Natural killer cell (primary cell): ENCODE measurements at regions not wholly inside any gene's neighbourhood (a gene's known extent, or its start where the extent isn't known, plus 50 kb on each side); places are given as distances from the start of the nearest gene placed in this dataset.

Experiments
- ATAC-seq, 3 donors: fragments of 150-1000 bp in 2 of 3; fragments of 200-7000 bp in 1 of 3; cut with Tn5 transposase; 1 replicate in 1 of 3; 2 replicates in 2 of 3; pipeline ENCODE4 v1.10.0; 2021; ENCODE audit warnings: mild to moderate bottlenecking in 2 of 3, moderate library complexity in 2 of 3
- DNase-seq, 2 donors: peaks; one replicate each; pipeline versions ENCODE4 v3.0.0 to v3.0.0-alpha.2; 2013 to 2021; ENCODE audit warnings: mixed read lengths in 1 of 2
- H3K27ac ChIP-seq: one replicate; pipeline ENCODE4 v1.5.1; 2013; ENCODE audit warnings: mild to moderate bottlenecking, low read length
- H3K27me3 ChIP-seq: one replicate; pipeline ENCODE4 v1.6.1; 2013; ENCODE audit warnings: low read length; ENCODE audit not compliant: control insufficient read depth, insufficient read depth
- H3K36me3 ChIP-seq: one replicate; pipeline ENCODE4 v1.6.1; 2013; ENCODE audit warnings: low read length; ENCODE audit not compliant: control insufficient read depth, insufficient read depth
- H3K4me1 ChIP-seq: one replicate; pipeline ENCODE4 v1.6.1; 2013; ENCODE audit warnings: low read length; ENCODE audit not compliant: control insufficient read depth, insufficient read depth
- H3K4me3 ChIP-seq: one replicate; pipeline ENCODE4 v1.5.1; 2013; ENCODE audit warnings: low read length
- H3K9me3 ChIP-seq: one replicate; pipeline ENCODE4 v1.6.1; 2013; ENCODE audit warnings: low read length; ENCODE audit not compliant: control insufficient read depth, insufficient read depth
- H3K27ac Mint-ChIP-seq, 2 donors: one replicate each; pipeline ENCODE4 v1.8.0; 2022; ENCODE audit warnings: mild to moderate bottlenecking in 2 of 2, mixed read lengths in 2 of 2, moderate library complexity in 1 of 2
- H3K27me3 Mint-ChIP-seq, 2 donors: one replicate each; pipeline ENCODE4 v1.8.0; 2022; ENCODE audit warnings: low read depth in 2 of 2, mixed read lengths in 2 of 2
- H3K36me3 Mint-ChIP-seq: one replicate; pipeline ENCODE4 v1.8.0; 2022; ENCODE audit warnings: mixed read lengths
- H3K4me1 Mint-ChIP-seq, 2 donors: one replicate each; pipeline ENCODE4 v1.8.0; 2022; ENCODE audit warnings: mixed read lengths in 2 of 2
- H3K4me3 Mint-ChIP-seq: one replicate; pipeline ENCODE4 v1.8.0; 2022; ENCODE audit warnings: mild to moderate bottlenecking, moderate library complexity, mixed read lengths
- H3K9me3 Mint-ChIP-seq, 2 donors: one replicate each; pipeline ENCODE4 v1.8.0; 2022; ENCODE audit warnings: mixed read lengths in 2 of 2
- WGBS: methylation state at CpG from one replicate; pipeline ENCODE4 v1.1.7; 2013; ENCODE audit warnings: missing lambda C conversion rate; ENCODE audit not compliant: insufficient coverage; 5-methylcytosine and 5-hydroxymethylcytosine counted together
- intact Hi-C: fragments of 100-400 bp; cut with micrococcal nuclease; formaldehyde crosslinking; loops from one replicate; pipeline ENCODE4 v1.14.2; 2022
- TF ChIP-seq, protein P1 (sequence below): fragments of 200-600 bp; IDR thresholded peaks from one replicate; pipeline ENCODE4 v1.8.0; 2022; ENCODE audit warnings: antibody characterized with exemption

DNA sequence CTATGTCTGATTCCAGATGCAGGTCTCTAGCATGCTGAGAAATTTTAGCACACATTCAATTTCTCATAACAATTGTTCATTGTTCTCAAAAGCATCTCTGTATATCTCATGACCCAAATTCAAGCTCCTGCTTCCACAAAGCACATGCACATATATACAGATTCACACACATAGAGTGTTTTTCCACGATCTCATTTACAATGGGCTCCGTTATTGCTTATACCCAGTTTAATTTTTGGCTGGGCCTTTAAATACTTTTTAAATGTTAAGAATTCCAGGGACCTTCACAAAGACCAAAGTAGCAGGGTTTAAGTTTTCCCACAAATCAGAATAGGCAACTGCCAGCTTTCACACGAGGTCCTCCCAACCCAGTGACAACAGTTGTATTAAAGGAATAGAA lies 333.5 kb upstream of the SEMA6D start:
- TF ChIP-seq, protein P1, sequence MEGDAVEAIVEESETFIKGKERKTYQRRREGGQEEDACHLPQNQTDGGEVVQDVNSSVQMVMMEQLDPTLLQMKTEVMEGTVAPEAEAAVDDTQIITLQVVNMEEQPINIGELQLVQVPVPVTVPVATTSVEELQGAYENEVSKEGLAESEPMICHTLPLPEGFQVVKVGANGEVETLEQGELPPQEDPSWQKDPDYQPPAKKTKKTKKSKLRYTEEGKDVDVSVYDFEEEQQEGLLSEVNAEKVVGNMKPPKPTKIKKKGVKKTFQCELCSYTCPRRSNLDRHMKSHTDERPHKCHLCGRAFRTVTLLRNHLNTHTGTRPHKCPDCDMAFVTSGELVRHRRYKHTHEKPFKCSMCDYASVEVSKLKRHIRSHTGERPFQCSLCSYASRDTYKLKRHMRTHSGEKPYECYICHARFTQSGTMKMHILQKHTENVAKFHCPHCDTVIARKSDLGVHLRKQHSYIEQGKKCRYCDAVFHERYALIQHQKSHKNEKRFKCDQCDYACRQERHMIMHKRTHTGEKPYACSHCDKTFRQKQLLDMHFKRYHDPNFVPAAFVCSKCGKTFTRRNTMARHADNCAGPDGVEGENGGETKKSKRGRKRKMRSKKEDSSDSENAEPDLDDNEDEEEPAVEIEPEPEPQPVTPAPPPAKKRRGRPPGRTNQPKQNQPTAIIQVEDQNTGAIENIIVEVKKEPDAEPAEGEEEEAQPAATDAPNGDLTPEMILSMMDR = no peak
- Mint-ChIP-seq H3K4me3 (no peak overlapping the region), H3K27ac (no peak overlapping the region), H3K4me1 (no peaks in the 10 kb centered on the region), H3K36me3 (no peaks in the 10 kb centered on the region), H3K27me3 (no peaks in the 10 kb centered on the region), H3K9me3 (peaks cover 0 to 3% of the 10 kb centered on the region in 2 donors)
- Histone ChIP-seq H3K4me3 (no peak overlapping the region), H3K4me1 (no peaks in the 10 kb centered on the region), H3K27me3 (no peaks in the 10 kb centered on the region), H3K36me3 (no peaks in the 10 kb centered on the region), H3K27ac (no peak overlapping the region), H3K9me3 (no peaks in the 10 kb centered on the region)
- DNase-seq (no peak), ATAC-seq (no peak)
- intact Hi-C loops = no loop called here
- 87% methylated on average over 3 of the region's 3 CpGs for WGBS

DNA sequence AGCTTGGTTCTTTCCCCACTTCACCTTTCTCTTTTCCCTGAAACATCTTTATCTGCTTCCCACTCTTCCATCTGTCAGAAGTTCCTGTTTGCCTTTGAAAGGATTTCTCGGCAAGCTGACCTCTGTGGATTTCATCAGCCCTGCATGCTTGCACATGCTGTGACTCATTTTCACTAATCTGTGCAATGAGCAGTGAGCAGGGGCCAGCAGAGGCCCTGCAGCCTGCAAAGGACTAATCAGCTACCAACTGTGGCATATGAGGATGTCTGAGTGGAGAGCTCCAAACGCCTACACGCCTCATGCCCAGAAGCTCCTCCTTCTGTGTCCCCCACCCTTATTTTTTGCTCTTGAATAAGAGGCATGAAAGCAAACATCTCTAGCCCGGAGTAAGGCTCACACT lies 333.0 kb upstream of the SEMA6D start:
- no peaks in the 10 kb centered on the region for H3K27me3 Mint-ChIP-seq
- WGBS = 72% methylated on average over 2 of the region's 4 CpGs
- no peaks in the 10 kb centered on the region for H3K9me3 ChIP-seq
- intact Hi-C loops = no loop called here
- no peaks in the 10 kb centered on the region for H3K36me3 ChIP-seq
- peaks cover 0 to 2% of the 10 kb centered on the region in 2 donors for H3K9me3 Mint-ChIP-seq
- no peaks in the 10 kb centered on the region for H3K4me1 ChIP-seq
- TF ChIP-seq, protein P1 = no peak
- H3K4me3 Mint-ChIP-seq = no peak overlapping the region
- no peak for ATAC-seq
- no peak overlapping the region for H3K4me3 ChIP-seq
- H3K27me3 ChIP-seq = no peaks in the 10 kb centered on the region
- no peaks in the 10 kb centered on the region for H3K4me1 Mint-ChIP-seq
- no peak overlapping the region for H3K27ac ChIP-seq
- no peaks in the 10 kb centered on the region for H3K36me3 Mint-ChIP-seq
- DNase-seq = no peak
- no peak overlapping the region for H3K27ac Mint-ChIP-seq

DNA sequence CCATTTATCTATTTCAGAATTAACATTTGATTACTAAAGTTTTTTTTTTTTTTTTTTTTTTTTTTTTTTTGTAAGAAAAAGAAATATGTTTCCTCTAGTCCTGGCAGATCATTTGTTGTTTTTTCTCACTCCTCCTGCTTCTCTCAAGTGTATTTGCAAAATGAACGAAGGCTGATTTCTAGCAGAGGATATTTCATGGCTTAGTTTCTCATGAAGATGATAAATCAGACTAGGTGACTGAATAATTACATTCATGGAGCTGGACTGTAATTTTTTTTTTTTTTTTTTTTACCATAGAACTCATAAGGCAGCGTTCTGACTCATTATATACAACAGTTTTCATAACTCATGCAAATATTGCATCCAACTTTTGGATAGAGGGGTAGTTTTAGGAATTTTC lies 332.5 kb upstream of the SEMA6D start:
- no peak for ATAC-seq
- H3K9me3 ChIP-seq = no peaks in the 10 kb centered on the region
- H3K27ac Mint-ChIP-seq = no peak overlapping the region
- DNase-seq = no peak
- no peak overlapping the region for H3K4me3 Mint-ChIP-seq
- H3K4me3 ChIP-seq = no peak overlapping the region
- WGBS = 43% methylated on average over 1 of the region's 2 CpGs
- H3K27me3 ChIP-seq = no peaks in the 10 kb centered on the region
- no peaks in the 10 kb centered on the region for H3K4me1 ChIP-seq
- no peaks in the 10 kb centered on the region for H3K36me3 ChIP-seq
- intact Hi-C loops = no loop called here
- H3K4me1 Mint-ChIP-seq = no peaks in the 10 kb centered on the region
- H3K27me3 Mint-ChIP-seq = no peaks in the 10 kb centered on the region
- H3K9me3 Mint-ChIP-seq = no peaks in the 10 kb centered on the region
- H3K27ac ChIP-seq = no peak overlapping the region
- H3K36me3 Mint-ChIP-seq = no peaks in the 10 kb centered on the region
- TF ChIP-seq, protein P1 = no peak

DNA sequence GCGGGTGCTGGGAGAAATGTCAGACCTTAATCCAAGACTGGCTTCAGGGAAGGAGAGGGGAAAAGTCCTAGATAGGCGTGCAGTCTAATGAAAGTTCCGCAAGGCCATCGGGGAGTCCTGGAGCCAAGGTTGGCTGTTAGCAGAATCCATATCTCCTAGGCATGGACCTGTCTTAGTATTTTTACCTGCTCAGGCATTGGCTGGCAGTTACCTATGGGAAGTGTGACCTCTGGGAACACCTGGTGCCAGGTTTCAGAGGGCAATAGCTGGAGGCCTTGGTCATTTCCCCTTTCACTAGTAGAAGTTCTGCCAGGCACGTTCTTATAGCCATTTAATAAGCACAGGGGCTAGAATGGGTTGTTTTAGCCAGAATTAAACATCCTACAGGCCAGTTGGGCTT lies 330.8 kb upstream of the SEMA6D start:
- no peaks in the 10 kb centered on the region for H3K36me3 Mint-ChIP-seq
- H3K9me3 Mint-ChIP-seq = peaks cover 0 to 3% of the 10 kb centered on the region in 2 donors
- H3K4me3 Mint-ChIP-seq = no peak overlapping the region
- ATAC-seq (no peak), DNase-seq (no peak)
- no peaks in the 10 kb centered on the region for H3K4me1 Mint-ChIP-seq
- Histone ChIP-seq H3K36me3 (no peaks in the 10 kb centered on the region), H3K4me1 (no peaks in the 10 kb centered on the region), H3K4me3 (no peak overlapping the region), H3K9me3 (no peaks in the 10 kb centered on the region), H3K27ac (no peak overlapping the region), H3K27me3 (no peaks in the 10 kb centered on the region)
- TF ChIP-seq, protein P1 = no peak
- H3K27me3 Mint-ChIP-seq = peaks cover 0 to 12% of the 10 kb centered on the region in 2 donors
- intact Hi-C loops = no loop called here
- H3K27ac Mint-ChIP-seq = no peak overlapping the region
- WGBS = 76% methylated on average over 5 of the region's 5 CpGs
